Right renal pelvis (tissue), 4 donors: ENCODE measurements at regions not wholly inside any gene's neighbourhood (a gene's known extent, or its start where the extent isn't known, plus 50 kb on each side); places are given as distances from the start of the nearest gene placed in this dataset.

Source experiments
- DNase-seq, 4 donors: peaks; one replicate each; pipeline ENCODE4 v3.0.0-alpha.2; 2013; ENCODE audit warnings: low read depth in 4 of 4, low spot score in 3 of 4, missing footprints in 1 of 4

DNA sequence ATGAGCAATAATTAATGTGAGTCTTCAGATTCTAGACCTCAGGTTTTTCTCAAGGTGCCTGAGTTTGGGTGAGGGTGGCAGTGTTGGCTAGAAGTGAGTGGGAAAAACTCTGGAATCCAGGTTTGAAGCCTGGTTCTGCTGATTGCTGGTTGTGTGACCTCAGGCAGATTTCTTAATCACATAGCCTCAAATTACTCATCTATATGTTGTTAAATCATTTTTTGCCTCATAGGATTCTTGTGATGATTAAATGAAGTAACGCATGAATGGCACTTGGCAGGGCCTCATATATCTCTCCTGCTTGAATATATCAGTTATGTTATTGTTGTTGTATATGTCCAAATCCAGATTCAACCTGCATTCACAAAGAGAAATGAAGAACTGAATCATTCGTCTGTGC is 60.5 kb downstream of the NR2F2 start:
- no peak for DNase-seq

DNA sequence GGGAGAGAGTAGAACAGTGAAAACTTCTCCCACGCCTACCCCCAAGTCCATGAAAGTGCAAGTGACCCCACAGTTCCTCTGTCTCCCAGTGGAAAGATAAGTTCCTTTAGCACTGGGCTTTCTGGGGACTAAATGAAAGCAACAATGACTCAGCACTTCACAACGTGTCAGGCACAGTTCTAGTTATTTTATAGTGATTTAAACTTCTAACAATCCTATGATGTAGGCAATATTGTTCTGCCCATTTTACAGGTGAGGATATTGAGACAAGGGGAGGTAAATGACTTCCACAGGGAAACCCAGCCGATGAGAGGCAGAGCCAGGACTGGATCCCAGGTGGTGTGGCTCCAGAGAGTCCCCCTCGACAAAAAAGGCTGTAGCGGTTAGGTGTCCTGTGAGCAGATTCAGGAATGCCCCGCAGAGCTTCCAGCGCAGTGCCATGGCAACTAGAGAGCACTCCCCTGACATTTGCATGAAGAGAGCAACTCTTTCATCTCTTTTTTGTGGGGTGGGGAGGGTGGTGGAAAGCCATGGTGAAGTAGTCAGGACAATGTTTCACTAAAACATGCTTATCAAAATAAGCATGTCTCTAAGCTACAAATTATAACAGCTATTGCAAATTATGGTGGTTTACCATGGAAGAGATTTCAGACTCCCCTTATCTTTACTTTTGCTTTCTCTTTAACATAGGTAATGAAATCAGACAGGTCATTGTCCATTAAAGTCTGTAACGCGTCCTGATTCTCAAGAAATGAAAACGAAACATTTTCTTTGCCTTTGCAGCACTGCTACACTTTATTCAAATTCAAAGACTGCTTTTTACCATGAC is 62.1 kb downstream of the NR2F2 start:
- DNase-seq, result no peak

DNA sequence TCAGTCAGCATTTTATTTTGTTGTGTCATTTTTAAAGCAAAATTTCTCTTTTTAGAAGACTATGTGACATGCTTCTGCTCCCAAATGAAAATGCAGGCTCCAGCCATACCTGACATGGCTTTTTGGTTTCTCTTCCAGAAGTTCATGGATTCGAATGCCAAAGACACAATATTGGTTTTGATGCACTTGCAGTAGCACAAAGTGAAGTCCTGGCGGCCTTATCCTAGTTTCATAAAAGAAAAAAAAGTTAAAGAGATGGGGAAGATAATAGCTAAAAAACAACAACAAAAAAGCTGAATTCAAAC is 62.7 kb downstream of the NR2F2 start:
- DNase-seq, result no peak

DNA sequence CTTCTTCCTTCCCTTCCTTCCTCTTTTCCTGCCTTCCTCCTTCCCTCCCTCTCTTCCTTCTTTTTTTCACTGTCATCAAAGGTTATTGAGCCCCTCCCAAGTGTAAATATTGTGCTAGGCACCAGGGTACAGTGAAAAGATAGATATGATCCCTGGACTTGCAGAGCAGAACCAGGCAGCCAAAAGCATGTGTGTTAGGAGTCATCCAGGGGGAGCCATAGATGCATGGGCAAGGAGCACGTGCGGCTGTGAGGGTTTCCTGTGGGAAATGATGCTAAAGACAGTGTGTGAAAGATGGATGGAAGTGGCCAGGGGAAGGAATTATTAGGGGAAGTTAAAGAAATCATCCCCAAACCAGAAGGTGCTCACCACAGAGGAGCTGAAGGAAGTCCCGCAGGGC is 65.2 kb downstream of the NR2F2 start:
- no peak for DNase-seq

DNA sequence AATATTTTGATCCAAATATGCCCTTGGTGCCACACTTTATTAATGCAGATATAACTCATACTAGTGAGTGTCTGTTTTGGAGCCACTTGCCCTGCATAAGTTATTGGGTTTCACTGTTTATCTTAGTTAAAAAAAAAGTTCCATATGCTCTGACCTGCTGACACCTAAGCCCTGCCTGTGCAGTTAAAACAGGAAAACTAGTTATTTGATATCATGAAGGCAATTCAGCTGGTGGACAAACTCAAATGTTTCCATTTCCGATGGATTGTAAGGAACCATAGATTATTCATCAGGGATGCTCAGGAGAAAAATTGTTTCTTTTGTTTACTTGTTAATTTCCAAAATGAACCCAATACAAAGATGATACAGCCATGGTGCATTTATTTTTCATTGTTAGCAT is 68.3 kb downstream of the NR2F2 start:
- DNase-seq, result no peak

DNA sequence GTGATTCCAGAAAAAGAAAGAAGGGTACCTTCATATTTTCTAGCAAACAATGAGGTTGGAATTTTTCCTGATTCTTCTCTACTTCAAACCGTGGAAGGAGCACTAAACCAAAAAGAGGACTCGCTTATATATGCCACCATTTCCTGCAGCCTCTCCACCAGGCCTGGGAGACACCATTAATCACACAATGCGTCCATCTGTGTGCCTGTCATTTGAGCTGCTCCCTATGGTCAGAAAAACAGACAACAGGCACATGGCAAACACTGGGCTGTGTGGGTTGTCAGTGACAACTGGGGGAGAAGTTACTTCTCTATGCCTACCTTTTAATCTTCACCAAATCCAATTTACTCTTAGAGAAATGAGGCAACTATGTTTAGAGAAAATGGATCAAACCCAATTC is 71.9 kb downstream of the NR2F2 start:
- DNase-seq, result no peak

DNA sequence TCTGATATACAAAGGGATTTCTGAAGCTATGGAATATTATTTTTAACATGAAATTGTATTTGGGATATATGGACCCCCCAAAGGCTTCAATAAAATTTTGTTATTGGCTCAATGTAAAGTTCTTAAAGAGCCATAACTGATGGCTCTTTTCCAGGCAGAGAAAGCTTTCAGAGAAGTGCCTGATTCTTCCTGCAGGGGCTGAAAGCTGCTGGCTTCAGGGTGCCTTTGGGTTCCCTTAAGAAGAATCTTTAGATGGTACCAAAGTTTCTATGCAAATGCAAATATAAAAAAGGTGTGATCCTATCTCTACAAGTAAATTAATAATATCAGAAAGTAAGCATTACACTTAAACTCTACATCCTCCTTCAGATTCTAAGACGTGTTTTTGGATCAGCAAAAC is 72.6 kb downstream of the NR2F2 start:
- DNase-seq, result no peak

DNA sequence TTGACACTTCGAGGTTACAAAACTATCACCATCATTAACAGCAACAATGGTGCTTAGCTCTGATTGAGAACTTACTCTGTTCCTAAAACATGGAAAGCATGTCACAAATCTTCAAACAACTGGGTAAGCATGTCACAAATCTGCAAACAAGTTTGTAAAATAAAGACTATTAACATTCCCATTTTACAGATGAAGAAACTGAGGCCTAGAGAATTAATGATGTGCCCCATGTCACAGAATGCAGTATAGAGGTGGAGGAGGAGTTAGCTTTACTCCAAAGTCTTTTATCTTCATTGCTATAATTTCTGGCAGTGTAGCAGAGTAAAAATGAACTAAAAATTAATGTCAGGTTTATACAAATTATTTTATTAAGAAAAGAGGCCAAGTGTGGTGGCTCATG is 73.4 kb downstream of the NR2F2 start:
- no peak for DNase-seq

DNA sequence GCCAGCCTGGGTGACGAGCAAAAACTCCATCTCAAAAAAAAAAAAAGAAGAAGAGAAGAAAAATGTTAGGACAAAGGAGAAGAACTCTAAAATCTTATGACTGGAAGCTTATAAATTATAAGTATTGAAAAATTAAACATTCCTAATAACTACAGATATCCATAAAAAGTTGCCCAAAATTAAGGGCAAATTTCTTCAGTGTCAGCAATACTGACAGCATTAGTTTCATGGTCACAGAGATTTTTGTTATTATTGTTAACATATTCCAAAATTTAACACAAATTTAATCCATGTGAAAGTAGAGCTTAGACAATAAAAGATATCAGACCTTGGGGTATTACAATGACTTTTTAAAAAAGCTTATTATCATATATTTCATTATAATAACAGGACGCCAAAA is 74.1 kb downstream of the NR2F2 start:
- DNase-seq, result no peak

DNA sequence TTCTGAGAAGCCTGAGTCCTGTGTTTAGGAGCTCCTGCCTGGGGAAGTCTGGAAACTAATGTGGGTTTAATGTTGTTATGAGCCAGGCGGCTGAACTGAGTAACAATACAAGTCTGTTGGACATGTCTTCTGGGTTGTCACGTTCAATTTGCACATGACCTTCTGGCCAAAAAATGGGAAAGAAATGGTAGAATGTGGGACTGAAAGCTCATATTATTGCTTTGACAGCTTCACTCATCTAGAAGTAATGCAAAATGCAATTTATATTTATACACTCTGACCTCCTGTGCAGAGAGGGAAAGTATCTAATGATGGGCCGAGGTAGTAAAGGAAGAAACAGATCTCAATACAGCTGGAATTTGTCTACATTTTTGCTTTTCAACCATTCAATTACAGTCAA is 75.8 kb downstream of the NR2F2 start:
- DNase-seq, result no peak

DNA sequence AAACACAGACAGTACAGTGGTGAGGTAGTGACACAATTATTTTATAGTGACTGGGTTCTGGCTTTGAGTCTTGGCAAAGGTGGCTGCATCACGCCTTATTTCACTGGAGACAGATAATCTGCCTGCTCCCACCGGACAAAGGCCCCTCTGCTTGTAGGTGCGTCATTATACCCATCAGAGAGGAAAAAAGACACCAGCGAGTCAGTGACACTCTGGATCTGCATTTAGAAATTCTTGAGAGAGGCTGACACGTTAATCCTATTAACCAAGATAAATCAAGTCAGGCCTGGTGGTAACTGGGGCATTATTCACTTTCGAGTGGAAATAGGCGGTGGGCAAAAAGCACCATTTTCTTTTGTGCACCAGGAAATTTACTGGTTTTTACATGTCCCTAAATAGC is 76.2 kb downstream of the NR2F2 start:
- DNase-seq, result no peak

DNA sequence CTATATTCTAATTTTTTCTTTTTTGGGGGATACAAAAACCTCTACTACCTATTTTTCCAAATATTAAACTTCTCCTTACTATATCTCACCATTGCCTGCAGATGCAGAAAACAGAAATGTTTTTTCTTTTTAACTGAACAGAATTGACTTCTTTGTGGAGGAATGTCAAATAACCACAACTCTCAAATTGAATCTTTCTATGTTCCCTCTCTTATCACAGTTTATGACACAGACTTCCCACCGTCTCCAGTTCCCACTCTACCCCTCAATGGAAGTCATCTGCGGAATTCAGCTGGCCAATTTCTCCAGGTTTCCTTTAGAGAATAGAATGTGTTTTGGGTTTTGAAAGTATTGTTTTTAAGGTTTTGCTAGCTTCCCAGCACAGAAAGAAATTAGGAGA is 77.0 kb downstream of the NR2F2 start:
- no peak for DNase-seq

DNA sequence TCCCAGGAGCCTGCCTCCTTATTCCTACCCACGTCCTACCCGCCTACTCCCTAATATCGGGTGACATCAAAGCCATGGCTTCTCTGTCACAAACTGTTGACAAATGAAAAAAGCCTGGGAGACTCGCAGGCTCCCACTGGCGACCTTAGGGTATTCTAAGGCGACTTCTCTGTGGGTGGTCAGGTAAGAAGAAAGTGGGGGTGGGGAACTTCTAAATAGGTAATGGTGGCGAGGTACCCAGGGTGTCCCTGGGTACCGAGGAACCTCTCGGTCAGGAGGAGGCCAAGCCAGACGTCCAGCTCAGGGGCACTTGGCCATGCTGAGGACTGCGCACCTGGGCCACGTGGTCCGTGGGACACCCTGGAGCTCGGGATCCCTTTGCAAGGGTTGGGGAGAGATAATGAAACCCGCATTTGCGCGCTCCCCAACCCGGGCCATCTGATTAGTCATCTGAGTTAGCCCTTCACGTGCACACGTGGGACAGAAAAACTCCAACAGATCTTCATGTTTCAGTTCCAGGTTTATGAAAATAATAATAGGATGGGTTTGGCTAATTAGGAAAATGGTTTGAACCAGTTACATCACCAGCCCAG is 78.2 kb downstream of the NR2F2 start:
- no peak for DNase-seq

DNA sequence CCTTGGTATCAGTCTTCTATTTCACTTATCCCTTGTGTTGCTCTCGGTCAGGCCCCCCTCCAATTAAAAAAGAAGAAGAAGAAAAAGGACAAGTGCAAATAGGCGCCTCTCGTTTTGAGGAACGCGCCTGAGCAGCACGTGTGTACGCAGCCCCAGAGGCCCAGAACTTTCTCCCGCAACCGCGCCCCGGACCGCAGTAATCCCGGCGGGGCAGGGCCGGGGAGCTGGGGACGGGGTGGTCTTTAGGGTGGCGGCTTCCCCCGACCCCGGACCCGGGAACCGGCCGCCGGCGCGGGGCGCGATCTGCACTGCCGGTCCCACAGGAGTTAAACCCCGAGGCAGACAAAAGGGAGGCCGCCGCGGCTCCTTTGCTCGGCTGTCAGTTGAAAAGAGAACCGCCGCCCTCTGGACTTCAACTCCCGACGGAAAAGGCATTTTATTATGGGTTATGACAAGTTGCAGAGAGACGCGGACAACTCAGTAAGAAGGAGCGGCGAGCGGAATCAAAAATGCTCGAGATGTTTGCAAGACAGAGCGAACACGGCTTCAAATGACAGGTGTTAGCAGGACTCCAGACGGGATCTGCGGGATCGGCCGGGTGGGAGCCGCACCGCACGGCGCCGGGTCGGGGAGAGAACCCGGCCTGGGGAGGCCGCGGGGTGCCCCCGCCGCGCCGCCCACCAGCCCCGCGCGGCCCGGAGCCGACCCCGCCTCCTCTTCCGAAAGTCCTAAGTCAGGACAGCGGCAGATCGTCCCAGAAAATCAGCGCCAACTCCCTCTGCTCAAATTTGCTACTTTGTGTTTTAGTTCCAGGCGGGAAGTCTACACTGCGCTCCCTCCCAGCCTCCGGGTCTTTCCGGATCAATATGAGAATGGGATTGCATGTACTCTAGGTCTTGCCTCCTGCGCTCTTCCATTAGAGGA is 79.0 kb downstream of the NR2F2 start:
- DNase-seq, result no peak

DNA sequence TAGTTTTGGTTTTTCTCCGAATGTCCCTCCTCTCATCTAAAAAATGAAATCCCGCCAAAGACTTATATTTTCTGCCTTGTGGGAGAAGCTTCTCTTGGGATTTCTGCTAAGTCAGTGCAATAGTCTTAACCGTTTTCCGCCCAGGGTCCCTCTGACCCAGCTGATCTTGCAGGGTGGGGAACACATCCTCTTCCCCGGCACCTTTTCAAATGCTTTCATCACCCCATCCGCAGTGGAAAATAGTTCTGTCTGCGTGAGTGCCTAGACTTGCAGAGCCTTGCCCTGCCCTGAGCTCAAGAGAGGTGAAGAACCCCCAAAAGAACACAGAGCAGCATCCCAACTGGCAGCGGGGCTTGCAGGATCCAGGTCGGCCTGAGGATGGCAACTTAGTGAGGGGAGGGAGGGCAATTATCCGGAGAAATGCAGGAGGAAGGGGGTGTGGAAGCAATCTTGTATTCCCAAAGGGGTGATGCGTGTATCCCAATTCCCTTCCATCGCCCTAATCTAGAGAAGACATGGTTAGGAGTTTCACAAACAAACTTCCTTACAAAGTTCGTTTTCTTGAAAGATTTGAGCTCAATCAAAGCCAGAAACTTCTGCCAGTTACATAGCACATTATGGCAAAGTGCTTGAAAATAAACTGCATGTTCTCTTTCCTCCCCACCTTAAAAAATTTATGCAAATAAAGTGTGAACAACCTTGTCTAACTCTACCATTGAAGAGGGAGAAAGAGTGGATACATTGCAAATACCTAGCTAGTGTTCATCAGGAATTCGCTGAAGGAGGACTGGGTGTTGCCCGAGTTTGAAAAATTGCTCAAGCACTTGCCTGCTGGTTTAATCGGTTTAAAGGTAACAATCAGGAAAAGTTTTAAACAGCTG is 79.9 kb downstream of the NR2F2 start:
- DNase-seq, result no peak

DNA sequence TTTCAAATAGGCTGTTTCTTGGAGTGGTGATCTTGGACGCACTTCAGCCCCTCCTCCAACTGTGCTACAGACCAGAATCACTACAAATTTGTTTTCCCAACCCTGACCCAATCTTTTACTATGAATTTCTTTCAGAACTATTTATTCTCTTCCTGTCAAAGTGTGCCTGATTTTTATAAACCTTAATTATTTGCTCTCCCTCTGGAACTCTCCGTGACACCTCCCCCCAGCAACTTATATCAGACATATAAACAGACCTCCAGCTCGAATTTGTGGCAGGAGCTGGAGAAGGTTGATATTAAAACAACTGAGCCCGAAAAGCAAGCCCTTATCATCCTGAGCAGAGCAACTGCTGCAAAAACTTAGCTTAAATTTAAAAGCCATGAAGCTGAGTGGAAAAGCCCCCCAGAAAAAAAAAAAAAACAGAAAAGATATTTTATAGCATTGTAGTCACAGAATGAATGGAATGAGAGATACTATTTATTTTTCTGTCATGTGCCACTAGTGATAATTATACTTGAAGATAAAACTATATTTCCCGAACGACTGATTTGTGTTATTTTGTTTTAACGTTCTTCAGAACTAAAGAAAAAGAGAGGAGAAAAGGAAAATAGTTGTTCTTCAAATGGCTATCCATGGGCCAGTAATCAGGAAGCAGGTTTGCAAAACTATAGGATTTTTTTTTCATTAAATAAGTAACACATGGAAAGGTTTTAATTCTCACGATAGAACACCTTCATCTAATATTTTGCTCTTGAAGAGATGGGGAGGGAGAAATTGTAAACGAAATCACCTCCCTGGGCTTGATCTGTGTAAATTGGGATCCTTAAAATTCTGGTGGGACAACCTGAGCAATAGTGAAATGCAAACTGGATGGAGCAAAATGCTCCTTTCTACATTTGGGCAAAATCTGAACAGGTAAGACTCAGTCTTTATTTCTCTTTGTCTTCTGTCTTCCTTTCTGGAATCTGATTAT is 80.8 kb downstream of the NR2F2 start:
- no peak for DNase-seq

DNA sequence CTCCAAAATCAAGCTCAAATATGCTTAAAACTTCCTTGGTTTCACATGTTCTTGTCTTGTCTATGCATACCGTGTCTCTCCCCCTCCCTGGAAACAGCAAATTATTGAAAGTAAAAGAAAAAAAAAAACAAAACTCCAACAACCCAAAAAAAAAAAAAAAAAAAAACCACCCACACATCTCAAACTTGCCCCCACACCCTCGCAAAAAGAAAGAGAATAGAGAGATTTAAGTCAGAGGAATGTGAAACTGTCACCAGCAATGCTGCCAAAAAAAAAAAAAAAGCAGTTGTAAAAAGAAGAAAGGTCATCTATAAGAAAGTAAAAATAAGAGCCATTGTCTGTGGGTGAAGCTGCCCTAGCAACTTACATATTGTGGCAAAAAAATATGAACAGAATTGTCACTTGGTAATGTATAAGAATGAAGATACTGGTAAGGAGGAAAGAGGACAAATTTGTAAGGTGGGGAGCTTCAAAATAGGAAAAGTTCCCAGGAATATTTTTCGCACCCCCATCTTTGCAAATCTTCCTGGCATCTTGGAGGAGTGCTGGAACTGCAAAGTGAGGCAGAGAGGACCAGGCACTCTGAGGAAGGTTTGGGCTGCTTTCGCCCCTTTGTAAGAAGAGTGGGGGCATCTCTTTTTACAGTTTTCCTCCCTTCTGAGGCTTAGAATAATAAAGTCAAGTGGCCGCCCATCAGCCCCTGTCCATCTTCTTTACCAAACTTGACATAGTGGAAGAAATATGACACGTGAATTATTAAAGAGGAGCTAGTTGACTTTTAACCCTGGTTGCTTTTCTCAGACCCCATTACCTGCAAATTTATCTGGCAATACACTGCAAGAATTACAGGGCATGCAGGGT is 81.8 kb downstream of the NR2F2 start:
- DNase-seq, result no peak

DNA sequence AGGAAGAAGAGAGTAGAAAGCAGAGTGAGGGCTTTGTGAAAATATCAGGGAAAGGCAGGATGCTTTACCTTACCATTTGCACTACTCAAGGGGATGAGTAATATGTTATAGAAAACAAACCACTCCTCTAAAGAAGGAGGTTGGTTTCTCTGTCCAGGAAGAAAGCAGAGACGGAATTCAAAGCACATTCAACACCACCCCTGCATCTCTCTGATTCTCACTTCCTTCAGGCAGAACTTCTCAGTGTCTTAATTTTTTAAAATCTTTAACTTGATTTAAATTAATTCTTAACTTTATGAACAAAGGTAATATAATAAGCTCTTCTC is 82.4 kb downstream of the NR2F2 start:
- DNase-seq, result no peak

DNA sequence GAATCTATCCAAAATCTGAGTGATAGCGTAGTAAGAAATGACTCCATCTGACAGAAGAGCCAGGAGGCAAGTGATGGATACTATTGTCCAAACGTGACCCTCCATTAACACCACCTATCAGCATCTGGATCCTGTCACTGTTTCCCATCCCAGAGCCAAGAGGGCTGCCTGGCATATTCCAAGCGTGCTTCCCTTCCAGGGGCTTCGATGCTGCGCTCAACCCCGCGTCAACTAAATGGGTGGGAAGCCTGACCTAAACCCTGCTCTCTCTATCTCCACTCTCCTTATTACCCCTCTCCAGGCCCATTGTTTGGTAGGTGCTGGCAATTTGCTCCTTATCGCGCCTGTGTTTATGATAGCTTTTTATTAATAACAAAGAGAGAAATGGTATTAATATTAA is 83.2 kb downstream of the NR2F2 start:
- DNase-seq, result no peak
